ENCODE measurements at regions not wholly inside any gene's neighbourhood (a gene's known extent, or its start where the extent isn't known, plus 50 kb on each side); places are given as distances from the start of the nearest gene placed in this dataset.

GRCh38 chr10:128932071-128932820 is 534.8 kb upstream of the MGMT start:
- no peak overlapping the region for H3K4me3 ChIP-seq (ENCODE audit: low read depth in 1 of 2, low read length in 2 of 2)
- 87 to 90% methylated on average over 19 of the region's 19 CpGs for WGBS, 2 donors
- H3K27ac ChIP-seq (ENCODE audit: low read depth in 2 of 2, low read length in 1 of 2) = no peak overlapping the region
- no peaks in the 10 kb centered on the region for H3K4me1 ChIP-seq (ENCODE audit: control insufficient read depth in 2 of 2, insufficient read depth in 2 of 2, low read length in 1 of 2)
- no peaks in the 10 kb centered on the region for H3K36me3 ChIP-seq (ENCODE audit: control insufficient read depth in 2 of 2, insufficient read depth in 2 of 2, low read length in 1 of 2)
- H3K9me3 ChIP-seq (ENCODE audit: control insufficient read depth in 2 of 2, insufficient read depth in 1 of 2, low read depth in 1 of 2, low read length in 1 of 2) = peaks cover 5 to 8% of the 10 kb centered on the region in 2 donors
- H3K27me3 ChIP-seq (ENCODE audit: control insufficient read depth in 1 of 2, insufficient read depth in 2 of 2, low read length in 2 of 2) = no peaks in the 10 kb centered on the region

GRCh38 chr10:128934492-128934891 is 532.5 kb upstream of the MGMT start:
- no peaks in the 10 kb centered on the region for H3K36me3 ChIP-seq (ENCODE audit: control insufficient read depth in 2 of 2, insufficient read depth in 2 of 2, low read length in 1 of 2)
- H3K27me3 ChIP-seq (ENCODE audit: control insufficient read depth in 1 of 2, insufficient read depth in 2 of 2, low read length in 2 of 2) = no peaks in the 10 kb centered on the region
- no peak overlapping the region for H3K27ac ChIP-seq (ENCODE audit: low read depth in 2 of 2, low read length in 1 of 2)
- no peak overlapping the region for H3K4me3 ChIP-seq (ENCODE audit: low read depth in 1 of 2, low read length in 2 of 2)
- WGBS, 2 donors = 80 to 88% methylated on average over 6 of the region's 6 CpGs
- H3K9me3 ChIP-seq (ENCODE audit: control insufficient read depth in 2 of 2, insufficient read depth in 1 of 2, low read depth in 1 of 2, low read length in 1 of 2) = peaks cover 6 to 11% of the 10 kb centered on the region in 2 donors
- peaks cover 0 to 2% of the 10 kb centered on the region in 2 donors for H3K4me1 ChIP-seq (ENCODE audit: control insufficient read depth in 2 of 2, insufficient read depth in 2 of 2, low read length in 1 of 2)

GRCh38 chr10:128936392-128936791 is 530.6 kb upstream of the MGMT start:
- Histone ChIP-seq H3K4me3 (ENCODE audit: low read depth in 1 of 2, low read length in 2 of 2) (no peak overlapping the region), H3K36me3 (ENCODE audit: control insufficient read depth in 2 of 2, insufficient read depth in 2 of 2, low read length in 1 of 2) (no peaks in the 10 kb centered on the region), H3K9me3 (ENCODE audit: control insufficient read depth in 2 of 2, insufficient read depth in 1 of 2, low read depth in 1 of 2, low read length in 1 of 2) (peaks cover 6 to 12% of the 10 kb centered on the region in 2 donors), H3K4me1 (ENCODE audit: control insufficient read depth in 2 of 2, insufficient read depth in 2 of 2, low read length in 1 of 2) (peaks cover 0 to 2% of the 10 kb centered on the region in 2 donors), H3K27me3 (ENCODE audit: control insufficient read depth in 1 of 2, insufficient read depth in 2 of 2, low read length in 2 of 2) (no peaks in the 10 kb centered on the region), H3K27ac (ENCODE audit: low read depth in 2 of 2, low read length in 1 of 2) (no peak overlapping the region)
- 92 to 93% methylated on average over 9 of the region's 9 CpGs for WGBS, 2 donors

- Histone ChIP-seq H3K9me3 (ENCODE audit: control insufficient read depth in 2 of 2, insufficient read depth in 1 of 2, low read depth in 1 of 2, low read length in 1 of 2) (peaks cover 3 to 9% of the 10 kb centered on the region in 2 donors), H3K4me3 (ENCODE audit: low read depth in 1 of 2, low read length in 2 of 2) (no peak overlapping the region), H3K27ac (ENCODE audit: low read depth in 2 of 2, low read length in 1 of 2) (no peak overlapping the region), H3K4me1 (ENCODE audit: control insufficient read depth in 2 of 2, insufficient read depth in 2 of 2, low read length in 1 of 2) (peaks cover 0 to 2% of the 10 kb centered on the region in 2 donors), H3K27me3 (ENCODE audit: control insufficient read depth in 1 of 2, insufficient read depth in 2 of 2, low read length in 2 of 2) (no peaks in the 10 kb centered on the region), H3K36me3 (ENCODE audit: control insufficient read depth in 2 of 2, insufficient read depth in 2 of 2, low read length in 1 of 2) (no peaks in the 10 kb centered on the region)
- WGBS, 2 donors = 63 to 66% methylated on average over 3 of the region's 3 CpGs
Measured at GRCh38 chr10:128938558-128938957, 528.5 kb upstream of the MGMT start.

DNA sequence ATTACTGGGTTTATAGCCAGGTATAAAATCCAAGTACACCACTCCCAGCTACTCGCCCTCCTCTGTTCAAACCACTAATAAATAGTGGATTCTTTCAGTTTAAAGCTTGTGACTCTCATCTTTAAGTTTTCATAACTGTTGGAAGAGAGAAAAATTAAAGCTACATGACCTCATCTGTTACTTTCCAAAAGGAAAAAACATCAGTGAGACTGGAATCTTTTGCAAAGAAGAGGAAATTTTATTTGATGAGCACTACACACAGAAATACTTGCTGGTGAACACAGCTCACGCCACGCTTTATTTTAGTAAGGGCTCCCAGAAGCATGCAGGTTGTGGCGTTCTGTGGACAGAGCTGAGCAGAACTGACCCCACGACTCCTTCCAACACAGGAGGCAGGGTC is 527.0 kb upstream of the MGMT start:
- peaks cover 8 to 9% of the 10 kb centered on the region in 2 donors for H3K9me3 ChIP-seq (ENCODE audit: control insufficient read depth in 2 of 2, insufficient read depth in 1 of 2, low read depth in 1 of 2, low read length in 1 of 2)
- H3K36me3 ChIP-seq (ENCODE audit: control insufficient read depth in 2 of 2, insufficient read depth in 2 of 2, low read length in 1 of 2) = no peaks in the 10 kb centered on the region
- H3K27ac ChIP-seq (ENCODE audit: low read depth in 2 of 2, low read length in 1 of 2) = no peak overlapping the region
- 83 to 85% methylated on average over 5 of the region's 5 CpGs for WGBS, 2 donors
- peaks cover 0 to 2% of the 10 kb centered on the region in 2 donors for H3K4me1 ChIP-seq (ENCODE audit: control insufficient read depth in 2 of 2, insufficient read depth in 2 of 2, low read length in 1 of 2)
- no peaks in the 10 kb centered on the region for H3K27me3 ChIP-seq (ENCODE audit: control insufficient read depth in 1 of 2, insufficient read depth in 2 of 2, low read length in 2 of 2)
- no peak overlapping the region for H3K4me3 ChIP-seq (ENCODE audit: low read depth in 1 of 2, low read length in 2 of 2)

- H3K4me3 ChIP-seq (ENCODE audit: low read depth in 1 of 2, low read length in 2 of 2) = no peak overlapping the region
- H3K36me3 ChIP-seq (ENCODE audit: control insufficient read depth in 2 of 2, insufficient read depth in 2 of 2, low read length in 1 of 2) = no peaks in the 10 kb centered on the region
- H3K27me3 ChIP-seq (ENCODE audit: control insufficient read depth in 1 of 2, insufficient read depth in 2 of 2, low read length in 2 of 2) = no peaks in the 10 kb centered on the region
- H3K4me1 ChIP-seq (ENCODE audit: control insufficient read depth in 2 of 2, insufficient read depth in 2 of 2, low read length in 1 of 2) = peaks cover 0 to 2% of the 10 kb centered on the region in 2 donors
- 65 to 70% methylated on average over 6 of the region's 6 CpGs for WGBS, 2 donors
- peaks cover 4 to 11% of the 10 kb centered on the region in 2 donors for H3K9me3 ChIP-seq (ENCODE audit: control insufficient read depth in 2 of 2, insufficient read depth in 1 of 2, low read depth in 1 of 2, low read length in 1 of 2)
- no peak overlapping the region for H3K27ac ChIP-seq (ENCODE audit: low read depth in 2 of 2, low read length in 1 of 2)
Measured at GRCh38 chr10:128943111-128943510, 523.9 kb upstream of the MGMT start.

- H3K36me3 ChIP-seq (ENCODE audit: control insufficient read depth in 2 of 2, insufficient read depth in 2 of 2, low read length in 1 of 2) = no peaks in the 10 kb centered on the region
- no peak overlapping the region for H3K27ac ChIP-seq (ENCODE audit: low read depth in 2 of 2, low read length in 1 of 2)
- no peaks in the 10 kb centered on the region for H3K27me3 ChIP-seq (ENCODE audit: control insufficient read depth in 1 of 2, insufficient read depth in 2 of 2, low read length in 2 of 2)
- H3K9me3 ChIP-seq (ENCODE audit: control insufficient read depth in 2 of 2, insufficient read depth in 1 of 2, low read depth in 1 of 2, low read length in 1 of 2) = peaks cover 2 to 8% of the 10 kb centered on the region in 2 donors
- H3K4me1 ChIP-seq (ENCODE audit: control insufficient read depth in 2 of 2, insufficient read depth in 2 of 2, low read length in 1 of 2) = no peaks in the 10 kb centered on the region
- H3K4me3 ChIP-seq (ENCODE audit: low read depth in 1 of 2, low read length in 2 of 2) = no peak overlapping the region
- 84 to 89% methylated on average over 7 of the region's 7 CpGs for WGBS, 2 donors
Measured at GRCh38 chr10:128945398-128945797, 521.6 kb upstream of the MGMT start.

- Histone ChIP-seq H3K4me3 (ENCODE audit: low read depth in 1 of 2, low read length in 2 of 2) (no peak overlapping the region), H3K4me1 (ENCODE audit: control insufficient read depth in 2 of 2, insufficient read depth in 2 of 2, low read length in 1 of 2) (no peaks in the 10 kb centered on the region), H3K9me3 (ENCODE audit: control insufficient read depth in 2 of 2, insufficient read depth in 1 of 2, low read depth in 1 of 2, low read length in 1 of 2) (peaks cover 3 to 9% of the 10 kb centered on the region in 2 donors), H3K27ac (ENCODE audit: low read depth in 2 of 2, low read length in 1 of 2) (no peak overlapping the region), H3K36me3 (ENCODE audit: control insufficient read depth in 2 of 2, insufficient read depth in 2 of 2, low read length in 1 of 2) (no peaks in the 10 kb centered on the region), H3K27me3 (ENCODE audit: control insufficient read depth in 1 of 2, insufficient read depth in 2 of 2, low read length in 2 of 2) (no peaks in the 10 kb centered on the region)
- WGBS, 2 donors = 89 to 91% methylated on average over 18 of the region's 18 CpGs
Measured at GRCh38 chr10:128950159-128950915, 516.7 kb upstream of the MGMT start.

DNA sequence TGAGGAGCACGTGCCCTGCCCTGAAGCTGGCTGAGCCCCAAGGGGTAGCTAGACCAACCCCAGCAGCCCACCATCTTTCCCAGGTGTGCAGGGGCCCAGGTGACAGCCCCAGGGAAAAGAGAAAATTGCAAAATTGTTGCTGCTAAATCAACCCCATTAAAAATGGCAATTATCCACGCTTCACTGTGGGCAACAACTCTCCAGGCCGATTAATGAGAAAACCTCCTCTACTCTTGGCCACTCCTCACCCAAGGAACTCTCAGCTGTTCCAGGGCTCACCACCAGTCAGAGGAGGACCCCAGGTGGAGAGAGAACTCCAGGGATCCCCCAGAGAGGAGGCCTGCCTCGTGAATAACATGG is 516.1 kb upstream of the MGMT start:
- H3K27ac ChIP-seq (ENCODE audit: low read depth in 2 of 2, low read length in 1 of 2) = no peak overlapping the region
- H3K4me1 ChIP-seq (ENCODE audit: control insufficient read depth in 2 of 2, insufficient read depth in 2 of 2, low read length in 1 of 2) = no peaks in the 10 kb centered on the region
- H3K9me3 ChIP-seq (ENCODE audit: control insufficient read depth in 2 of 2, insufficient read depth in 1 of 2, low read depth in 1 of 2, low read length in 1 of 2) = peaks cover 3 to 9% of the 10 kb centered on the region in 2 donors
- no peaks in the 10 kb centered on the region for H3K36me3 ChIP-seq (ENCODE audit: control insufficient read depth in 2 of 2, insufficient read depth in 2 of 2, low read length in 1 of 2)
- 76% methylated on average over 4 of the region's 4 CpGs for WGBS, 2 donors
- H3K27me3 ChIP-seq (ENCODE audit: control insufficient read depth in 1 of 2, insufficient read depth in 2 of 2, low read length in 2 of 2) = no peaks in the 10 kb centered on the region
- no peak overlapping the region for H3K4me3 ChIP-seq (ENCODE audit: low read depth in 1 of 2, low read length in 2 of 2)
